Neural crest cell (in vitro differentiated cells): ENCODE measurements at regions not wholly inside any gene's neighbourhood (a gene's known extent, or its start where the extent isn't known, plus 50 kb on each side); places are given as distances from the start of the nearest gene placed in this dataset.
"Not testable (repeated sequence)": the region's sequence is repeated elsewhere in the genome, so short reads cannot be mapped to it uniquely, and the experiment has no call there.

Experiments
- DNase-seq: peaks from one replicate; pipeline ENCODE4 v3.0.0; 2021; ENCODE audit warnings: low read depth, mixed read lengths, low spot score
- H3K27ac Mint-ChIP-seq: one replicate; pipeline ENCODE4 v1.8.0; 2021; ENCODE audit warnings: mild to moderate bottlenecking, mixed read lengths; ENCODE audit not compliant: unreplicated experiment
- H3K27me3 Mint-ChIP-seq: 2 replicates; pipeline ENCODE4 v1.8.0; 2021; ENCODE audit warnings: low read depth, mild to moderate bottlenecking, mixed read lengths
- H3K36me3 Mint-ChIP-seq: 2 replicates; pipeline ENCODE4 v1.8.0; 2021; ENCODE audit warnings: low read depth, mild to moderate bottlenecking, mixed read lengths
- H3K4me1 Mint-ChIP-seq: 2 replicates; pipeline ENCODE4 v1.8.0; 2021; ENCODE audit warnings: mixed read lengths
- H3K4me3 Mint-ChIP-seq: one replicate; pipeline ENCODE4 v1.8.0; 2021; ENCODE audit warnings: mild to moderate bottlenecking, mixed read lengths
- H3K9me3 Mint-ChIP-seq: 2 replicates; pipeline ENCODE4 v1.8.0; 2021; ENCODE audit warnings: mixed read lengths
- TF ChIP-seq, protein P1 (sequence below): fragments of 200-600 bp; sonication (generic); conservative IDR thresholded peaks from 2 replicates; pipeline ENCODE4 v1.5.0; 2021; ENCODE audit warnings: antibody characterized with exemption, mild to moderate bottlenecking

DNA sequence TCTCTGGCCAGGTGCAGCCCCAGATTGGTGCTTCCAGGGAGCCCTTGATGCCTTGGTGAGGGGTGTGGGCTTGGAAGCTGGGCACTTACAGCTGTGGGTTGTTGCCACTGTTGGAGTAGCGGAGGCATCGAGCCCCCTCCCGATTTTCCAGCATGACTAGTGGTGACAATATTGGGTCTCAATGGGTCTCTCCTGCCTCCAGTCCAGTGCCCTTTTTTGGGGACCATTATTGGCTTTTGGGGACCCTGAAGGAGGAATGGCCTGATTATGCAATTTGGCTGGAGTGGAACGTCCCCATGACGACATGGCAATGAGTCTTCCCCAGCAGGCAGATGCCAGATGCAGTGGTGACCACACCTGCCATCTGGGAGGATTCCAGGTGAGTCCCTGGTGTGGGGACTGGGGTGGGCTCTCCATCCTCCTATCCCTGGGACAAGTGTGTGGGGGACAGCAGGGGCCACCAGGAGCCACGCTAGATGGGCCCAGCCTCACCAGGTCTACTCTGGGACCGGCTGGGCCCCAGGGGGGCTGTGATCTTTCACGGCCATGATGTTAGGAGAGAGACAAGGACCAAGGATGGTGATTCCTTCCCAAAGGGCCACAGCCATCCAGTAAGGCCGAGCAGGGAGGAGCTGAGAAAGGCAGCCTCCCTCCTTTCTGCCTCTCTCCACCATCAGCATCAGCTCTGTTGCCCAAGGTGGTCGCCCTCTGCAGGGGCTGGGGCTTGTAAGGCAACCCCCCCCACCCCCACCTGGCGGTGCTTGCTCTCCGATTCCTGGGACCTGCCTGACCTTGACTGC is 196.8 kb downstream of the GOLGA6L6 start:
- TF ChIP-seq, protein P1, sequence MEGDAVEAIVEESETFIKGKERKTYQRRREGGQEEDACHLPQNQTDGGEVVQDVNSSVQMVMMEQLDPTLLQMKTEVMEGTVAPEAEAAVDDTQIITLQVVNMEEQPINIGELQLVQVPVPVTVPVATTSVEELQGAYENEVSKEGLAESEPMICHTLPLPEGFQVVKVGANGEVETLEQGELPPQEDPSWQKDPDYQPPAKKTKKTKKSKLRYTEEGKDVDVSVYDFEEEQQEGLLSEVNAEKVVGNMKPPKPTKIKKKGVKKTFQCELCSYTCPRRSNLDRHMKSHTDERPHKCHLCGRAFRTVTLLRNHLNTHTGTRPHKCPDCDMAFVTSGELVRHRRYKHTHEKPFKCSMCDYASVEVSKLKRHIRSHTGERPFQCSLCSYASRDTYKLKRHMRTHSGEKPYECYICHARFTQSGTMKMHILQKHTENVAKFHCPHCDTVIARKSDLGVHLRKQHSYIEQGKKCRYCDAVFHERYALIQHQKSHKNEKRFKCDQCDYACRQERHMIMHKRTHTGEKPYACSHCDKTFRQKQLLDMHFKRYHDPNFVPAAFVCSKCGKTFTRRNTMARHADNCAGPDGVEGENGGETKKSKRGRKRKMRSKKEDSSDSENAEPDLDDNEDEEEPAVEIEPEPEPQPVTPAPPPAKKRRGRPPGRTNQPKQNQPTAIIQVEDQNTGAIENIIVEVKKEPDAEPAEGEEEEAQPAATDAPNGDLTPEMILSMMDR = no peak
- H3K4me1 Mint-ChIP-seq = no peaks in the 10 kb centered on the region
- H3K4me3 Mint-ChIP-seq = no peak overlapping the region
- no peak for DNase-seq
- no peak overlapping the region for H3K27ac Mint-ChIP-seq
- peaks cover 2% of the 10 kb centered on the region for H3K36me3 Mint-ChIP-seq
- H3K9me3 Mint-ChIP-seq = peaks cover 2% of the 10 kb centered on the region
- H3K27me3 Mint-ChIP-seq = no peaks in the 10 kb centered on the region

DNA sequence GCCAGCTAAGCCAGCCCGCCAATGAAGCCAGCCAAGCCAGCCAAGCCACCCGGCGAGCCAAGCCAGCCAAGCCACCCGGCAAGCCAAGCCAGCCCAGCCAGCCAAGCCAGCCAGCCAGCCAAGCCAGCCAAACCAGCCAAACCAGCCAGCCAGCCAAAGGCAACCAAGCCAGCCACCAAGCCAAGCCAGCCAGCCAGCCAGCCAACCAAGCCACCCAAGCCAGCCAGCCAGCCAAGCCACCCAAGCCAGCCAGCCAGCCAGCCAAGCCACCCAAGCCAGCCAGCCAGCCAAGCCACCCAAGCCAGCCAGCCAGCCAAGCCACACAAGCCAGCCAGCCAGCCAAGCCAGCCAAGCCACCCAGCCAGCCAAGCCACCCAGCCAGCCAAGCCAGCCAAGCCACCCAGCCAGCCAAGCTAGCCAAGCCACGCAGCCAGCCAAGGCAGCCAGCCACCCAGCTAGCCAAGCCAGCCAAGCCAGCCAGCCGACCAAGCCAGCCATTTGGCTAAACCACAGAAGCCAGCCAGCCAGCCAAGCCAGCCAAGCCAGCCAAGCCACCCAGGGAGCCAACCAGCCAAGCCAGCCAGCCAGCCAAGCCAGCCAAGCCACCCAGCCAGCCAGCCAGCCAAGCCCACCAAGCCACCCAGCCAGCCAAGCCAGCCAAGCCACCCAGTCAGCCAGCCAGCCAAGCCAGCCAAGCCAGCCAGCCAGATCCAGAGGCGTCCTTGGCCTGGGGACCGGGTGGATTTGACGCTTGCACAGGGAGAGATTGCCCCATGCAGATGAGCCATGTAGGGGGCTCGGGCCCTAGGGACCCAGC is 198.0 kb downstream of the GOLGA6L6 start:
- not testable (repeated sequence) for DNase-seq, H3K27me3 Mint-ChIP-seq, H3K9me3 Mint-ChIP-seq, H3K36me3 Mint-ChIP-seq, H3K27ac Mint-ChIP-seq, H3K4me3 Mint-ChIP-seq, H3K4me1 Mint-ChIP-seq

DNA sequence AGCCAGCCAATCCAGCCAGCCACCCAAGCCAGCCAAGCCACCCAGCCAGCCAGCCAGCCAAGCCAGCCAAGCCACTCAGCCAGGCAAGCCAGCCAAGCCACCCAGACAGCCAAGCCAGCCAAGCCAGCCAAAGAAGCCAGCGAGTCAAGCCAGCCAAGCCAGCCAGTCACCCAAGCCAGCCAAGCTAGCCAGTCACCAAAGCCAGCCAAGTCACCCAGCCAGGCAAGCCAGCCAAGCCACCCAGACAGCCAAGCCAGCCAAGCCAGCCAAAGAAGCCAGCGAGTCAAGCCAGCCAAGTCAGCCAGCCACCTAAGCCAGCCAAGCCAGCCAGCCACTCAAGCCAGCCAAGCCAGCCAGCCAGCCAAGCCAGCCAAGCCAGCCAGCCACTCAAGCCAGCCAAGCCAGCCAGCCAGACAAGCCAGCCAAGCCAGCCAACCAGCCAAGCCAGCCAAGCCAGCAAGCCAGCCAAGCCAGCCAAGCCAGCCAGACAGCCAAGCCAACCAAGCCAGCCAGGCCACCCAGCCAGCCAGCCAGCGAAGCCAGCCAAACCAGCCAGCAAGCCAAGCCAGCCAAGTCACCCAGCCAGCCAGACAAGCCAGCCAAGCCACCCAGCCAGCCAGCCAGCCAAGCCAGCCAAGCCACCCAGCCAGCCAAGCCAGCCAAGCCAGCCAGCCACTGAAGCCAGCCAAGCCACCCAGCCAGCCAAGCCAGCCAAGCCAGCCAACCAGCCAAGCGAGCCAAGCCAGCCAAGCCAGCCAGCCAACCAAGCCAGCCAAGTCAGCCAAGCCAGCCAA is 198.8 kb downstream of the GOLGA6L6 start:
- not testable (repeated sequence) for H3K36me3 Mint-ChIP-seq, DNase-seq, H3K4me3 Mint-ChIP-seq, H3K9me3 Mint-ChIP-seq, H3K4me1 Mint-ChIP-seq, H3K27ac Mint-ChIP-seq, H3K27me3 Mint-ChIP-seq

DNA sequence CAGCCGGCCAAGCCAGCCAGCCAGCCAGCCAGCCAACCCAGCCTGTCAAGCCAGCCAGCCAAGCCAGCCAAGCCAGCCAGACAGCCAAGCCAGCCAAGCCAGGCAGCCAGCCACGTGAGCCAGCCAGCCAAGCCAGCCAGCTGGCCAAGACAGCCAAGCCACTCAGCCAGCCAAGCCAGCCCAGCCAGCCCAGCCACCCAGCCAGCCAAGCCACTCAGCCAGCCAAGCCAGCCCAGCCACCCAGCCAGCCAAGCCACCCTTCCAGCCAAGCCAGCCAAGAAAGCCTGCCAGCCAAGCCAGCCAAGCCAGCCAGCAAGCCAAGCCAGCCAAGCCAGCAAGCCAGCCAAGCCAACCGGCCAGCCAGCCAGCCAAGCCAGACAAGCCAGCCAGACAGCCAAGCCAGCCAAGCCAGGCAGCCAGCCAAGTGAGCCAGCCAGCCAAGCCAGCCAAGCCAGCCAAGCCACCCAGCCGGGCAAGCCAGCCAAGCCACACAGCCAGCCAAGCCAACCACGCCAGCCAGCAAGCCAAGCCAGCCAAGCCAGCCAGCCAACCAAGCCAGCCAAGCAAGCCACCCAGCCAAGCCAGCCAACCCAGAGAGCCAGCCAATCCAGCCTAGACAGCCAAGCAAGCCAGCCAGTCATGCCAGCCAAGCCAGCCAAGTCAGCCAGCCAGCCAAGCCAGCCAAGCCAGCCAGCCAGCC is 199.5 kb downstream of the GOLGA6L6 start:
- TF ChIP-seq, protein P1 = no peak
- H3K36me3 Mint-ChIP-seq = peaks cover 4% of the 10 kb centered on the region
- H3K9me3 Mint-ChIP-seq = peaks cover 3% of the 10 kb centered on the region
- H3K4me1 Mint-ChIP-seq = no peaks in the 10 kb centered on the region
- DNase-seq = peak; percentile 55
- no peak overlapping the region for H3K27ac Mint-ChIP-seq
- no peak overlapping the region for H3K4me3 Mint-ChIP-seq
- H3K27me3 Mint-ChIP-seq = no peaks in the 10 kb centered on the region

DNA sequence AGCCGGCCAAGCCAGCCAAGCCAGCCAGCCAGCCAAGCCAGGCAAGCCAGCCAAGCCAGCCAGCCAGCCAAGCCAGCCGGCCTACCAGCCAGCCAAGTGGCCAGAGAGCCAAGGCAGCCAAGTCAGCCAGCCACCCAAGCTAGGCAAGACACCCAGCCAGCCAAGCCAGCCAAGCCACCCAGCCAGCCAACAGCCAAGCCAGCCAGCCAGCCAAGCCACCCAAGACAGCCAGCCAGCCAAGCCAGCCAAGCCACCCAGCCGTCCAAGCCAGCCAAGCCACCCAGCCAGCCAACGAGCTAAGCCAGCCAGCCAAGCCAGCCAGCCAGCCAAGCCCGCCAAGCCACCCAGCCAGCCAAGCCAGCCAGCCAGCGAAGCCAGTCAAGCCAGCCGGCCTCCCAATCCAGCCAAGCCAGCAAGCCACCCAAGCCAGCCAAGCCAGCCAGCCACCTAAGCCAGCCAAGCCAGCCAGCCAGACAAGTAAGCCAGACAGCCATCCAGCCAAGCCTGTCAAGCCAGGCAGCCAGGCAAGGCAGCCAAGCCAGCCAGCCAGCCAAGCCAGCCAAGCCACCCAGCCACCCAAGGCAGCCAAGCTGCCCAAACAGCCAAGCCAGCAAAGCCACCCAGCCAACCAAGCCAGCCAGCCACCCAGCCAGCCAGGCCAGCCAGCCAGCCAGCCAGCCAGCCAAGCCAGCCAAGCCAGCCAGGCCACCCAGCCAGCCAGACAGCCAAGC is 200.5 kb downstream of the GOLGA6L6 start:
- TF ChIP-seq, protein P1 = no peak
- Mint-ChIP-seq H3K9me3 (peaks cover 5% of the 10 kb centered on the region), H3K36me3 (peaks cover 6% of the 10 kb centered on the region), H3K4me3 (no peak overlapping the region), H3K27me3 (no peaks in the 10 kb centered on the region), H3K4me1 (no peaks in the 10 kb centered on the region), H3K27ac (no peak overlapping the region)
- DNase-seq = peak; percentile 55
